ENCODE measurements at regions not wholly inside any gene's neighbourhood (a gene's known extent, or its start where the extent isn't known, plus 50 kb on each side); places are given as distances from the start of the nearest gene placed in this dataset.
"Not testable (repeated sequence)": the region's sequence is repeated elsewhere in the genome, so short reads cannot be mapped to it uniquely, and the experiment has no call there.

DNA sequence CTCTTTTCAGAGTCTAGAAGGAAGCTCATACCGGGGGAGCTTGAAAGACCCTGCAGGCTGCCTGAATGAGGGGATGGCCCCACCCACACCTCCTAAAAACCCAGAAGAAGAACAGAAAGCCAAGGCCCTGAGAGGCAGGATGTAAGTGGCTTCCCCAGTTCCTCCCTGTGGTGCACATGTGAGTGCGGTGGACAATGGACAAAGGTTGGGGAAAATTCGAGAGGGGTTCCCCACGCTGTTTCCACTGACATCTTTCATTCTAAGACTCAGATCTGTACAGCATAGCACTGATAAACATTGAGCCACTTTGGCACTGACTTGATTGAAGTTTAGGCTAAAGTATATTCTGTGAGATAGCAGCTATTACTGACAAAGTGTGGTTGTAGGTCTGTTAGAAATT lies 79.5 kb upstream of the UMPS start:
- DNase-seq = no peak

DNA sequence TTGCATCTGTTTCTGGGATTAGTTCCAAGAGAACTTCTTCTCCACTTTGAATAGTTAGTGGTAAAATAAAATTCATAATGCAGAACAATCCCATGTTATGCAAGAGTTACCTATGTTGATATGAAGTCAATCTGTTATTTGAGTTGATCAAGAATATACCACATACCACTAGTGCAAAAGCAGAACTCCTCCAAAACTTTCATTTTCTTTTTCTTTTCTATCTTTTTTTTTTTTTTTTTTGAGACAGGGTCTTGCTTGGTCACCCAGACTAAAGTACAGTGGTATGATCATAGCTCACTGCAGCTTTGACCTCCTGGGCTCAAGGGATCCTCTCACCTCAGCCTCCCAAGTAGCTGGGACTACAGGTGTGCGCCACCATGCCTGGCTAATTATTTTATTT lies 78.8 kb upstream of the UMPS start:
- not testable (repeated sequence) for DNase-seq

DNA sequence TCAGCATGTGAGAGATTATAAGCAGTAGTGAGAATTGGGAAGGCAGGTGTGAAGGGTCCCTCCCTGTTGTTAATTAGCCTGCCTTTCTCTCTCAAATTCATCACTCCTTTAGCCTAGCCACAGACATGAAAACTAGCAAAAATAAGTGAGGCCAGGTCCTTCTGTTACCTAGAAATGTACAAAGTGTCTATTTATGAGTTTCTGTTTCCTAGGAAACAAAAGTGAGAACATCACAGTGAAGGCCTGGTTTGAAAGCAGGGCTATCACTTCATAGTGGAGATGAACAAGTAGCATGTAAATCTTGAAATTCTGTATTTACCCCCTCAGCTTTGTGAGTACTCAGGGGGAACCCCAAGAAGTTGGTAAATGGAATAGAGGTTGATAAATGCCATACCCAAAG lies 78.2 kb upstream of the UMPS start:
- DNase-seq = no peak

DNA sequence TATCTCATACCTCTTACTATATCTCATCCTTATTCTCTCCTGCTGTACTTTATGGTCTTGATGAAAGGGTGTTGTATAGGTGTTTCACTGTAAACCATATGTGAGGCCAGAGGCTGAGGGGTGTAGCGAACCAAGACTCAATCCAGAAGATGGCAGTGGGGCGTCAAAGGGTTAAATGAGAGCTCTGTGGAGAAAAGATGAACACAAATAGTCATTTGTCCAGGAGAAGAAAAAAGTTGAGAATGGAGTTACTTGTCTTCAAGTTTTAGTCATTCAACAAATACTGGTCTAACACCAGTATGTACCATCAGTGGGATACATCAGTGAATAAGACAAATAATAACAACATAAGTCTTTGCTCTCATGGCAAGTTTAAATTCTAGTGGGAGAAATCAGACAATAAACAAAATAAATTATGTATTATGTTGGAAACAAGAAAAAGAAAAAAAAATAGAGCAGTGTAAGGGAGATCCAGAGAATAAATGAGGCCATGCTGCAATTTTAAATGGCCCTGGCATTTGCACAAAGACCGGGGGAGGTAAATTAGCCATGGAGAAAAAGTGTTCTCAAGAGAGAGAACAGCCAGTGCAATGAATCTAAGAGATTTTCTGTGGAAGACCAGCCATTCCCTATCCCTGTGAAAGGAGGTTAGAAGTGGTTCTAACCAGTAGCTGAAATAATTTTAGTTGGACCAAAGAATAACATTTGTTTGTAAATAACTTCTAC lies 77.0 kb upstream of the UMPS start:
- no peak for DNase-seq

DNA sequence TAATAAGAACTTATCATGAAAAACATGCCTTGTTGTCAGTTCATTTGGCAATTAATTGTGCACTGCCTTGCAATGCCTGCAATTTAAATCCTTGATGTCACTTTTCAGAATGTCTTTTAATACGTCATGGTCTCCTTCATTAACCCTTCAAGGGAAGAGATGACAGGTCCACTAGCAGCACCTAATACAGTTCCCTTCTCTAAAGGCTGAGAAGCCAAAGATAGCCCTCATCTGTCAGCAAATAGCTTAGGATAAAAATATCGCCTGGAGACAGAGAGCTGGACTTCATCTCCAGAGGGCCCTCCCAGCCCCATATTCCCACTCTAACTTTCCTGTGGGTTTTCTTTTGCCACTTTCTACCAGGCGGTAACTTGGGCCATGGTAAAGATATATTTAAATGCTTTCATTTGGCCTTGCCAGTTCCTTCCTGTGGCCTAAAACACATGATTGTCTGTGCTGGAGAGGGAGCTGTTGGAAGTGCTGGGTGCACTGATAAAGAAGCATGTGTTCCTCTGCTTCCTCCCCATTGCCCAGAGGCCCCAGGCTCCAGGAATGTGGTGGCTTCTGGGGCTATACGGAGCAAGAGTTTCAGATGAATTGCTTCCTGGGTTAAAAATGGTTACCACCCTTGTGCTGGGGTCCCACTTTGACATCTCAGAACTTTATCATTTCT lies 76.3 kb upstream of the UMPS start:
- no peak for DNase-seq

DNA sequence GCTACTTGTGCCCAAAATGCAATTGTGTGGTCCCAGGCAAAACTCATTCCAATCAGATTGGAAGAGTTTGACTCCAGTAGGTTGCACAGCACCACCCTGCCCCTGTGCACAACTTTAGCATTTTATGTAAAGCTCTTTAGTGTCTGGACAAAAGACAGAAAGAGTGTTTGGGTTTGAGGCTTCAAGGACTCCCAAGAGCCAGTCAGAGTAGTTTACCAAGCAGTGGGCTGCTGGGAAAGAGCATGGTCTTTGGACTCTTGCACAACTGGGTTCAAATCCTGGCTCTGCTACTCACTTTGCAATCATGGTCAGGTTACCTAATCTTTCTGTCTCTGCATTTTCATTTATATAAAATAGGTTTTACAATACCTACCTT lies 75.8 kb upstream of the UMPS start:
- no peak for DNase-seq

DNA sequence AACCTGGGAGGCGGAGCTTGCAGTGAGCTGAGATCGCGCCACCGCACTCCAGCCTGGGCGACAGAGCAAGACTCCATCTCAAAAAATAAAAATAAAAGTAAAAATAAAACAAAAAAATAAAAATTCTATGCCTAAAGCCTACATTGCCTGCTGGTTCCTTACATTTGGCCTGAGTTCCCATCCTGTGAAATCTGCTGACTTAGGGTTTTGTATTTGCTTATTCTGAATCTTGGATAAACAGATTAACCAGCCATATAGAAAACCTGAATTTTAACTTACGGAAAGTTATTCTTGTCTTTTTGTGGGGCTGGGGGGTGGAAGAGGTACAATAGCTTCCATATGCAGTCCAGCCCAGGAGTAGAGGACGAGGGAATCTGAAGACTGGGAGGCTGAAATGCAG lies 73.7 kb upstream of the UMPS start:
- DNase-seq = no peak

DNA sequence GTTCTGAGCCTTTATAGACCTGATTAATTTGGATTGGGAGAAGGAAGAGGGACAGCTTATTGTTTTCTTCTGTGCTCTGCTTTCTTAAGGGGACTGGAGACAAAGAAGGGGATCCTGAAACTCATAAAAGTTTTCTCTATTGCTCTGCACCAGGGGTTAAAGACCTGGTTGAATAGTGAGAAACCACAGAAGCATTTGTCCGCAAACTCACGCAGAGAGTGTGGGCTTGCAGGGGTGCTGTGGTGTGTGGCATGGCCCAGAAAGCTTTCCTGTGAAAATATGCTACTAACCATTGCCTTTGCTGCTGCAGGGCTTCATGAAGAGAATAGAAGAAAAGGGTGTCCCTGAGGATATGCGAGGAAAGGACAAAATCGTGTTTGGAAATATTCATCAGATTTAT lies 73.1 kb upstream of the UMPS start:
- DNase-seq = no peak

DNA sequence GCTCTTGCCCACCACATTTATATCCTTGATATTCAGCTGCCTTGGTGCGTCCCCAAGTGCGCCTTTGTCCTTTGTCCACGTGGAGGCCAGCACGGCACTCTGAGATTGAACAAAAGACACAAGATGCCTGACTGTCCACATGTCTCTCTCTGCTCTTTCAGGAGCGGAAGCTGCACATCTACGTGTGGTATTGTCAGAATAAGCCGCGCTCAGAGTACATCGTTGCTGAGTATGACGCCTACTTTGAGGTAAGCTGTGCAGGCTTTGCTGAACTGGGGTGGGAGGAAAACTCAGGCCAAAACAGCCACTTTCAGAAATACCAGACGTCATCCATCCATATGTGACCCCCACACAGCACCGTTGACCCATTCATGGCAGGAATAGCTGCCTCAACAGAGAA lies 72.0 kb upstream of the UMPS start:
- no peak for DNase-seq

DNA sequence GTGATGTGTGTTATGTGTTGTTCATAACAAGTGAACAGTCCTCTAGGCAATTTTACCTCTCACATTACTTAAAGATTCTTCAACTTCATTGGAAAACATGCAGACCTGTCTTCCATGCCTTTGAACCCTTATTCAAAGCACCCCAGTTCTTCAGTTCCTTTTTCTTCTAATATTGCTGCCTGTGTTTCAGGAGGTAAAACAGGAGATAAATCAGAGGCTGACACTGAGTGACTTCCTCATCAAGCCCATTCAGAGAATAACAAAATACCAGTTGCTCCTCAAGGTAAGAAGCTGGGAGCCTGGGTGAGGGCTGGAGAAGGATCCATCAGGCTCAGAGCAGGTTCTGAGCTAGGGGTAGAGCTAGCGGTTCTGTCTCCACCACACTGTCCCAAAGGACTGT lies 71.1 kb upstream of the UMPS start:
- no peak for DNase-seq

DNA sequence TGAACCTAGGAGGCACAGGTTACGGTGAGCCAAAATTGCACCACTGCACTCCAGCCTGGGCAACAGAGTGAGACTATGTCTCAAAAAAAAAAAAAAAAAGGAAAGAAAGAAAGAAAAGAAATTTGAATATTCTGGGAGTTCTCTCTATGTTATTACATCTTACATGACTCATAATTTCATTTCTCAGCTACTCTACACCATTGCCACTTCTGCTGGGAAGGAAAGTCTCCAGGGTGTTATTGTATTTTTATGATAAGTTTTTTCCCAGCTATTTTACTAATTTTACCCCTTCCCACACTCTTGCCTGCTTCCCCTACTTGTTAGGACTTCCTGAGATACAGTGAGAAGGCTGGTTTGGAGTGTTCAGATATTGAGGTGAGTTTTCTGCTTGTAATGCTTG lies 69.7 kb upstream of the UMPS start:
- no peak for DNase-seq

DNA sequence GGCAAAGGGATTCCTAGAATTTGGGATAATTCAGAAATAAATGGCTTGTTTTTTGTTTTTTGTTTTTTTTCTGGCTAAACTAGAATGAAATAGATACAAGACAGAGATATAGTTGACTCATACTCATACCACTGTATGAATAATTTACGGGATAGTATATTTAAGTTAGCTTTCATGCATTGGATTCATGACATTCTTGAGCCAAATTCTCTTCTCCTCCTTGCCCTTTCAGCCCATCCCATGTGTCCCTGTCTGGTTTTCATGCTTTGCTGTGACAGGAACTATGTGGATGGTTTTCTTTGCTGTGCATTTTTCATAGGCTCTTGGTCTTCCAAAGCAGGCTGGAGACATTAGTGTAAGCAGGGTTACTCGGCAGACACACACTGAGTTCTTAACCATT lies 66.6 kb upstream of the UMPS start:
- DNase-seq = no peak

DNA sequence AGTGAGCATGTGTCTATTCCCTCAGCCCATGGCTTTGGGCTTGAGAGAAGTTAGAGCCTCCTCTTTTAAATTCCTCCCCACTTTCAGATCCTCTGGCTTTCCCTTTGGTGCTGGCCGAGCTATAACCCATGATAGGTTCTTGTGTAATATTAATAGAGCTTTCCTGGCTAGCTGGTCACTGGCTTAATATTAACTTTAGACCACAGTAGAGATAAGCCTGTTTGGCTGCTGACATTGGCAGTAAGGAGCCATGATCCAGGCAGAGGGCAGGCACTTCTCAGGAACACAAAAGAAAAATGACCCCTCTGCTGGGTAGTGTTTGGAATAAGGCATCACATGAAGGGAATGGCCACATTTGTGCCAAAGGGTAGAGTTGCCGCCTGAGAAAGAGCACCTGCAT lies 65.4 kb upstream of the UMPS start:
- no peak for DNase-seq

DNA sequence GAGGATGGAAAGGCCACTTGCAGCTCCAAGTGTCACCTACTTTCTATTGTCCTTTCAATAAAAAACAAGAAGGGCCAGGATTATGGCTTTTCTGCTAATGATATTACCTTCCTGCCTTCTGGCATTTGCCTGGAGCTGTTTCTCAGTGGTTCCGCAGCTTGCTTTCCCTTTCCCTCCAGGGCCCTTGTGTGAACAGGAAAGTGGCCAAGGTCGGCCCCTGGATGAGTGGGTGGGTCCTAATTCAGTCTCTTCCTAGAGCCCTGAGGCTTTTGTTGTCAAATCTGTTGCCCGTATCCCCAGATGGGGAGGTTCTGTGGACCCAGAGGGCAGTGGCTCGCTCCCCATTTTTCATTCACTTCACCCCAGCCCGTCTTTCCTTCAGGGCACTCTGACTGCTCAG lies 64.2 kb upstream of the UMPS start:
- DNase-seq = no peak

DNA sequence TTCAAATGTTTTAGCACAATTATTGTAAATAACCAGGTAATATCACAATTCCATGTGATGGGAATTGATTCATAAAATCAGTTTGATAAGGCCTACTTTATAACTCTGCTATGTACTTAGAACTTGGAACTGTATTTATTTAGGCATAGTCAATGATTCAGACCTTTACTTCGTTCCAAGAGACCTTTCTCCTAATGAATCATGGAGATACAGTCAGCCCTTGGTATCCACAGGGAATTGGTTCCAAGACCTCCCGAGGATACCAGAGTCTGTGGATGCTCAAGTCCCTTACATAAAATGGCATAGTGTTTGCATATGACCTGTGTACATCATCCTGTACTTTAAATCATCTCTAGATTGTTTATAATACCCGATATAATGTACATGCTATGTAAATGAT lies 60.8 kb upstream of the UMPS start:
- DNase-seq = no peak

DNA sequence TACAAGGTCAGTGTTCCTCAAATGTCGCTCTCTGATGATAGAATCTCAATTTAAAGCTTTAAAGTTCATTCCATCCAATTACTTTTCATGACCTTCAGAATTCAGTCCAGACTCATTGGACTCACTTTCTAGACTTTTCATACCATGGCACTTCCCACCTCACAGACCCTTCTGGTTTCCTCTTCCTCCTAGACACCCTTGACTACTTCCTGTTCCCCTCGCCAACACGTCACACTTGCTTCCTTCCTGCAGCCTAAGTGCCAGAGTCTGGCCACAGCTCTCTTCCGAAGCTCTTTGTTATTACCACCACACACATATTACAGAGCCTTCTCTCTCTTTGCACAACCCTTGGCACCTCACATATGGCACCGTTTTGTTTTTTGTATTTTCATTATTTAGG lies 59.1 kb upstream of the UMPS start:
- DNase-seq = no peak

DNA sequence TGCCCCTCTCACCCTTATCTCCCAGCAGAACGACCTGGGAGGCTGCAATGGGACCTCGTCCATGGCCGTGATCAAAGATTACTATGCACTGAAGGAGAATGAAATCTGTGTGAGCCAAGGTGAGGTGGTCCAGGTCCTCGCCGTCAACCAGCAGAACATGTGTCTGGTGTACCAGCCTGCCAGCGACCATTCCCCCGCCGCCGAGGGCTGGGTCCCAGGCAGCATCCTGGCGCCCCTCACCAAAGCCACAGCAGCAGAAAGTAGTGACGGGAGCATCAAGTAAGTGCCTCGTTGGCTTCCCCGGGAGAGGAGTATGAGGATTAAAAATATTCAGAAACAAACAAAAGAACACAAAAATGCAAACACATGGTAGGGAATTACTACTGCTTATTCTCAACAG lies 55.9 kb upstream of the UMPS start:
- DNase-seq = no peak

DNA sequence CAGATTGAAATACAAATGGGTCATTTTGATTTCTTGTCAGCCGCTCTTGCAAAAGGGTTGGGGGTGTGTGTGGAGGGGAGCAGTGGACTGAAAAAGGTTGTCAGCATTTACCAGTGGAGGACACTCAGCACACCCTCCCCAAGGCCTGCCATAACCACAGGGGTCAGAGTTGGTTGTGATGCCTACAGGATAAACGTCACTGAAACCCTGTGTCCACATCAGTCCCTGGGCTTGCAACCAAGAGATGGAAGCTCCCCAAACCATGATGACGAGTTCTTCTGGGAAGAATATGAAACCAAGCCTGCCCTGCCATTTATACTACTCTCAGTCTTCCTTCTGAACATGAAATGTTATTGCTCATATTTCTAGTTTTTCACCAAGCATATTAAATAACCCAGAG lies 54.0 kb upstream of the UMPS start:
- DNase-seq = no peak

DNA sequence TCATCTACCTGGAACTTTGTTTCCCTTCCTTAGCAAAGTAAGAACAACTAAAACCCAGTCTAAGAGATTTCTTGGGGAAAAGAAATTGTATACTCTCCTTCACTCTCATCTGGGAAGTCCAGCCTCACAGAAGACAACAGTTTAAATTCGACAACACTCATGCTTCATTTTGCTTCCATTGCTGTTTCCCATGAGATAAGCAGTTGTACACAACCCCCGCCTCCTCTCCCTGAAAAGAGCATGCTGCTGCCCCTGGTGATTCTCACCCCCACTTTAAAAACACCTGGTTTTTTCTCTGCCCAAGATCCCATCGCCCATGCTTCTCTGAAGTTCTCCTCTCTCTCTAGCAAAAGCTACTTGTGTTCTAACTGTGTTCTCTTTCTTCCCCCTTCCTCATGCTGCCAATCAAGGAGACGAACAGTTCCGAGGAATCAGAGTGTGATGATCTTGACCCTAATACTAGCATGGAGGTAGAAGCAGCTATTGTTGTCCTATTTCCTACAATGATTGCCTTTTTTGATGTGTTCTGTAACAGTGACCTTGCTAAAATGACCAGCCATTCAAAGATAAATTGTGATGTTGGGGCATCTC lies 51.1 kb upstream of the UMPS start:
- no peak for DNase-seq

Data from activated T-cell treated with anti-CD3 and anti-CD28 coated beads for 4 hours (primary cell).